GM21737 (cell line): ENCODE measurements at regions not wholly inside any gene's neighbourhood (a gene's known extent, or its start where the extent isn't known, plus 50 kb on each side); places are given as distances from the start of the nearest gene placed in this dataset.
"Not testable (repeated sequence)": the region's sequence is repeated elsewhere in the genome, so short reads cannot be mapped to it uniquely, and the experiment has no call there.

ENCODE experiments used
- ATAC-seq: cut with Tn5 transposase; IDR thresholded peaks from one replicate; pipeline ENCODE4 v1.9.1; 2021; ENCODE audit warnings: mild to moderate bottlenecking, moderate library complexity; ENCODE audit not compliant: unreplicated experiment

DNA sequence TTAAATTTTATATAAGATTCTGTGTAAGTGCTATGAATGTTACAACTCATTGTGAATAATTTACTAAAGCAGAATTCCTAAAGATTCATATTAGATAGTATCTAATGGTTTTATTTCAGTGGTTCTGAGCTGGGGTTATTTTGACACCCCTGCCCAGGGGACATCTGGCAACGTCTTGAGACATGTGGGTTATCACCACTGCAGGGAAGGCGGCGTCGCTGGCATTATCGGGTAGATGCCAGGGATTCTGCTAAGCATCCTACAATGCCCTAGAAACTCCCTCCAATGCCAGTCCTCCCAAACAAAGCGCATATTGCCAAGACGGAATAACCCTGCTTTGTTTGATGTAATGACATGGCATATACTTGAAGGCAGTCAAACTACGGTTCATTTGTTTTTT lies 372.3 kb upstream of the ZFHX3 start:
- ATAC-seq = no peak

DNA sequence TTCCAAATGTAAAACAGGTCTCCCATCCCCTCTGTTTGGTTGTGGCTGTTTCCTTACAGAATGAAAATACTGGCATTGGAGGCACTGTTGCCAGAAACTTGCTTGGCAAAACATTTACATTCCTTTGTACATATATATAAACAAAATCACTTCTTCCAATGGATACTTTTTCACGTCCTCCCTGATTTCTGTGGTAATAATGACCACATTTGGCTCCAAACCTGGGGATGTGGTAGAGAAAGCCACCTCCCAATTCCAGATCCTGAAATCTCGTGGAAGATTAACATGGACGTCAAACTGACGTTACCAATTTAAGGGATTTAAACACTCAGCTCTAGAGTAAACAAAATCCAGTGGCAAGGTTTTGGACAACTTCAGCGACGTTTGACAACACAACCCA lies 370.8 kb upstream of the ZFHX3 start:
- ATAC-seq = no peak

DNA sequence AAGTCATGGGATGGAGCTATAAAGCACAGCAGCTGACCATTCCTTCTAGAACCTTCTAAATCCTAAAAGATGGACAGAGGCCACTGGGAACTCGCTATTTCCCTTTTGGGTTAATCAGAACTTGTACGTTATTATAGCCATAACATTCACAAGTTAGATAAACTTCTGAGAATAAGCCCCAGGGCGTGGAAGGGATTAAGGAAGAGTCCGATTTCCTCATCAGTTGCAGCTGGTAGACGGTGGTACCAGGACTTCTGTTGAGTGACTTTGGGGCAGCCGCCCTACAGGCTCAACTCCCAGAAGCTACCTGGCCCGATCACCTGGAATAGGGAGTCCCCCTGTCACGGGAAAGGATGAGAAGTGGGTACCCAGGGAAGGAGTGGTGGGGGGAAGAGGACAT lies 370.1 kb upstream of the ZFHX3 start:
- no peak for ATAC-seq

DNA sequence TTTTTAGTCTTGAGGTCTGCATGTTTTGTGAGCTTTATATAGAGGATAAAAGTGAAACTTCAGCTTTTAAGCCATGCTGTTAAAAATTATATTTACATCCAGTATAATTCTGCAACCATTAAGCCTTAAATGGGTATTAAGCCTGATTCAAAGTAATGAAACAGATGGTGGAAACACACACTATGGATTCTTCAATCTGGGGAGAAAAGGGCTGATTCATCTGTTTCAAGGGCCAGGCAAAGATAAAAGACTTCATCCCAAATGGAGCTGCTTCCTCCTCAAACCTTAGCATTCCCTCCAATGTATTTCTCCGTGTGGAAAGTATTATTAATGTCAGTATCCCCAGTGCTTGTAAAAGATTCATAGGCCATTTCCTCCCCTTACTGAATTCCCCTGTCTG lies 367.4 kb upstream of the ZFHX3 start:
- no peak for ATAC-seq

DNA sequence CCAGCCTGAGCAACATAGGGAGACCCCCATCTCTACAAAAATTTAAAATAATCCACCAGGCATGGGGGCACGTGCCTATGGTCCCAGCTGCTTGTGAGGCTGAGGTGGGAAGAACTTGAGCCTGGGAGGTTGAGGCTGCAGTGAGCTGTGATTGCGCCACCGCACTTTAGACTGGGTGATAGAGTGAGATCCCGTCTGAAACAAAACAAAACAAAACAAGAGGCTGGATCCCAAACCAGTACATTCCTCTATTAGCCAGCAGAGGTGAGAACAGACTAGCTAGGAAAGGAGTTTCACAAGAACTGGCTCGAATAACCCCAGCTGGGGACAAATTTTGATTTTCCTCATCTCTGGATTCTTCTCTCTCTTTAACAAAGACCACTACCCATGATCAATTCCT lies 366.7 kb upstream of the ZFHX3 start:
- ATAC-seq = no peak

DNA sequence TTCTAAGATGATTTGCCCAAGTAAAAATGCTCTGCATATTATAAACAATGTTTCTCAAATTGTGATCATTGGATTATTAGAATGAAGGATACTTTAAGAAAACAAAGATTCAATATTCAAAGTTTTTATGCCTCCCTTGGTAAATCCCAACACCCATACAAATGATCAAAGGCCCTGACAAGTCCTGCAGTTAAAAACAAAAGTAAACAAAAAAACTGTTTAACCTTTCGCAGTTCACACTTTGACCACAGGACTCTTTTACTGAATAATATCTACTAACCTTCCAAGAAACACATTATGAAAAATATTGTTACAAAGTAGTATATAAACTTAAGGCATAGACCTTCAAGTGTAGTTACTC lies 365.9 kb upstream of the ZFHX3 start:
- ATAC-seq = no peak

DNA sequence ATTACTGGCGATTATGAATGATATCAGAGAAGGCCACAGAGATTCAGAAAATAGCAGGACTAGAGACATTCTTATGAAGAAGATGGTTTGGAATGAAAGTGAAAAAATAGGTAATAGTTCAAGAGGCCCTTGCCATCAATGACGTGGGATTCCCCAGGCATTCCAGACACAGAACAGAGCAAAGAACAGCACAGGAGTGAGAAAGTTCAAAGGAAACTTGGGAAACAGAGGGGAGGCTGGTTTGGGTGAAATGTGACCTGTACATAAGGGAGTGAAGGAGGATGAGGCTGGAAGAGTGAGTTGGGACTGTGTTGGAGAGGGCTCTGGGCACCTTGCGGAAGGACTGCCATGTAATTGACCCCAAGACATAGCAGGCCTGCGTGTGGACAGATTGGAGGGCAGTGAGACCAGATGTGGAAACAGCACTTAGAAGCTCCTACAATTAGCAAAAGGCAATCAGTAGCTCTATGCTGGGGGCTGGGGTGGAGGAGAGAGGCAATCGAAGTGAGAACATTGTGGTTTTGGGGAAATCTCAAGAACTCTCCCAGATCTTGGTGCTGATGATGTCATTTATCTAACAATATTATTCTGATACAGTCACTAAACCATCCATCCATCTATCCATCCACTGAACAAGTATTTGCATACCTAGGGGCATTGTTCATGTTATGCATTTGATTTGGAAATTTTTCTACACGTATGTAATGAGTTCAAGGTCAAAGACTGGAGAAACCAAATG lies 365.3 kb upstream of the ZFHX3 start:
- no peak for ATAC-seq

DNA sequence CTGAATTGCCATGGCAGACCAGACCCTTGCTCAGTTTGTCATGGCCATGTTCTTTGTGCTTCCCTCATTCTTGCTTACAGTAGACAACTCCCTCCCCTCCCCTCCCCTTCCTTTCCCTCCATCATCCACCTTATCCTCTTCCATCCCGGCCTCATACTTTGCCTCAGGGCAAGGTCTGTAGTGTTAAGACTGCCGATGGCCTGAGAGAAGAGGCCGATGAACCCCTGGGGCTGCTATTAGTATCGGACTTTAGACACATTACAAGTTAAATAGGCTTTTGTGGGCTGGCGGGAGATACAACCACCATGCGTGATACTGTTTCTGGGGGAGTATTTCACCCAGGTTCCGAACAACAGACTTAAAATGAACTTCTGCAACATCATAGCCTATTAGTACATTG lies 364.5 kb upstream of the ZFHX3 start:
- no peak for ATAC-seq

DNA sequence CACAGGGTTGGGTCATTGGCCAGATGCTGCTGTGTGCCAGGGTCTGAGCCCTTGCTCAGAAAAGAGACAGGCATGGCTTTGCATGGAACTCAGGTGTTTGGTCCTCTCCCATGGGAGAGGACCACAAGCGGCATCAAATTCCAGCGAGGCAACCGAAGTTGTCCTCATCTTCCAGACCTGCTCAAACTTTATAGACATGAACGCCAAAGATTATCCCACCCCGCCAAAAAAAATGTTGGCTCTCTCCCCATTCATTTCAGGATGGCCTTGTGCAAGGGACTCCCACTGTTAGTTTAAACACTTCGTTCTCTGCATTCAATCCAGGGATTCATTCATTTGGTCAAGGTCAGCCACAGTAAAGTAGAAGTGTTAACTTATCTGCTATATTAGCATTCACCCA lies 360.8 kb upstream of the ZFHX3 start:
- no peak for ATAC-seq

DNA sequence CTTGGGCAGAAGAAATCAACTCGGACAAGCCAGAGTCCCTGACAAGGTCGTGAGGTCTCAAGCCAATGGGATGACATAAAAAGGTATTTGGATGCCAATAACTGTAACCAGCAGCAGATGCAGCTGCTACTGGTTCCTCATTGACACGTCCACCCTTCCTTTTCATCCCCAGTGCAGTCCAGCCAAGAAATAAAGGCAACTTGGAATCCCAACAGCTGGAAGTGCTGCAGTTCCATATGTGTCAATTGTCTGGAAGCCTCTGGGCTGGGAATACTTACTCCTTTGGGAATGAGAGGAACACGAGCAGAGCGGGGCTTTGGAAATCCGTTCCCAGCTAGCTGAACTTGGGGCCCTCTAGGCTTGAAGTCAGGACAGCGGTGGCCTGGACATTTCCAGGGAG lies 360.4 kb upstream of the ZFHX3 start:
- no peak for ATAC-seq

DNA sequence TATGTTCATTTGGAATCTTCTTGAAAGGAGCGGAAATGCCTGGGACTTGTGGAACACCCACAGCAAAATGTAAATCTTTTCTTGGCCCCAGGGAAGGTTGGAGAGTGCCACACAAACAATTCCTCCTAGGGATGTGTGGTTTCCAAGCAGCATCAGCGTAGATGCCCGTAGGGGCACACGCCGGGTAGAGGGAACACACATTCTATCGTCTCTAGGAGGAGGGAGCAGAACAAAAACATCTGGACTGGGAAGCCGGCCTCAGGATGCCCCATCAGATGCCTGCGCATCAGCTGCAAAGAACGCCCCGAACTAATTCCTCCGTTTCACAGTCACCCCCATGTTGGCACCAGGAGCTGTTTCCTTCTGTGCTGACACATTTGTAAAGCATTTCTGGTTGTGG lies 357.9 kb upstream of the ZFHX3 start:
- ATAC-seq = no peak

DNA sequence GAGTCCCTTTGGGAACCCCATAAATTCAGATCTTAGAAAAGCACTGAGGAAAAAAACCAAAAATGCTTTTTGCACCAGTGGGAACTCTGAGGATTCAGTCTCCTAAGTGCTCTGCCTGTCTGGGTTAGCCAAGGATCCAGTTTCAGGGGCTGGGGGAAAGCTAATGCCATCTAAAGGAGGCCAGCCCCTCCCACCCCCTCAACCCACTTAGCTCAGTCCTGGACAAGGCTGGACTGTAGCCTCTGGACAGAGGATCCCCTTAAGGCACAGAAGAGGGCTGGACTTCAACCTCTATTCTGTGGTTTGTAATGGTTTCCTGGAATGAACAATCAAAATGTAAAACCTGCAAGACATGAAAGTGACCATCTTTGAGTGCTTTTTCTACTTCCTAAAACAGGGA lies 356.1 kb upstream of the ZFHX3 start:
- no peak for ATAC-seq

DNA sequence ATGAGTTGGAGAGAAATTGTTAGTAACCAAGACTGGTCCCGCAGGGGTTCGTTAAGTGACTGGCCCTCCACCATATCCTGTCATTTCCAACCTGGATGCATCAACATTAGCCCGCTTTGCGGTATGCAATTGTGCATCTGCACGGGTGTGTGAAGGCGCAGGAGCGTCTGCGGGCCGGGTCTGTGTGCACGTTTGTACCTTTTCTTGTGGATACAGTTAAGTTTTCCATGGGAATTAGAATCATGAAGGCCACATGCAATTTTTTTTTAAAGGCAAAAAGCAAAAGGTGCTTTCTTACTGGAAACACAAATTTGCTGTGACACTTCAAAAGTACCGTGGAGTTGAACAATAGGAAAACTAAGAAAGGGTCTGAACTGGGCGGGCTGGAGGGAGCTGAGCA lies 355.4 kb upstream of the ZFHX3 start:
- ATAC-seq = no peak

DNA sequence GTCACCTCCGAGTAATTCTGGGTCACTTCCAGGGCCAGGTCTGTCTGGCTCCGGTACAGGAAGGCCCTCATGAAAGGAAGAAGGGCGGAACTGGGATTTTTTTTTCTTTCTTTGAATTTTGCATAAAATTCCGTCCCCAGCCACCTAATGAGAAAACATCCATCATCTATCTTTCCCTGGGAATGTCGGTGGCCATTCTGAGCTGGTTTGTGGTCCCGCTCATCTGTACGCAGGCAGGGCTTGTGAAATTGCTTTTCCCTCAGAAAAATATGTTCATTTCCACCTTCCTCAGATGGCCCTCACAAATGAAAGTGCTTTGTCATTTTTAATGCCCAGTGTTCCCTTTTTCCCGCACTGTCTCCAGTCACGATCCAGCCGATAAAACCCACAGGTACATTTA lies 353.0 kb upstream of the ZFHX3 start:
- ATAC-seq = no peak

DNA sequence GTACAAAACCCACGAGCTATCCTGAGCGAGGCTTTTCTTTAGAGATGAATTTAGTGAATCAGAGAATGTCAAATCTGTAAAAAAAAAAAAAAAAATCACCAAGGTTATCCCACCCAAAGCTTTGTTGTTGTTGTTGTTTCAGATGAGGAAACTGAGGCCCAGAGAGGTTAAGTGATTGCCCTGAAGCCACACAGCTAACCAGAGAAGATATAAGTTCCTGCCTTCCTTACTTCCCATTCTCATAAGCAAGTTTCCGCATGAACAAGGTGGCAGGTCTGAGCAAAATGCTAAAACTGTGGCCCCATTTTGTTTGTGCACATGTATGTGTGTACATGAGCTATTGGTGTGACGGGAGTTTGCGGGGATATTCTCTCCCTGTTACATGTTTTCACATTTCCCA lies 352.1 kb upstream of the ZFHX3 start:
- ATAC-seq = no peak

DNA sequence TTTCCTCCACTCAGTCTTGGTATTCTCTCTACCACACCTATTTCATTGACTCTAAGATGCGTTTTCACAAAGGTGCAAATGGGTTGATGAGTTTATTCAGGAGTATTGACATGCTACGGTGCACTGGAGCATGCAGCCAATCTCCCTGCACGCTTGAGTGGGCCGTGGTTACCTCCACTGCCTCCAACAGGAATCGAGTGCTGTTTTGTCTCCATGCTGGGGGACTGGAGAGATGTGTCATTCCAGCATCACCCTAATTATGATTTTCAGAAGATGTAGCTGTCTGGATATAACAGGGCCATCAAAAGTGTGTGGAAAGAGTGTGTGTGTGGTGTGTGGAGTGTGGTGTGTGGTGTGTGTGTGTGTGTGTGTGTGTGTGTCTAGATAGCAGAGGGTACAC lies 351.6 kb upstream of the ZFHX3 start:
- ATAC-seq = no peak

DNA sequence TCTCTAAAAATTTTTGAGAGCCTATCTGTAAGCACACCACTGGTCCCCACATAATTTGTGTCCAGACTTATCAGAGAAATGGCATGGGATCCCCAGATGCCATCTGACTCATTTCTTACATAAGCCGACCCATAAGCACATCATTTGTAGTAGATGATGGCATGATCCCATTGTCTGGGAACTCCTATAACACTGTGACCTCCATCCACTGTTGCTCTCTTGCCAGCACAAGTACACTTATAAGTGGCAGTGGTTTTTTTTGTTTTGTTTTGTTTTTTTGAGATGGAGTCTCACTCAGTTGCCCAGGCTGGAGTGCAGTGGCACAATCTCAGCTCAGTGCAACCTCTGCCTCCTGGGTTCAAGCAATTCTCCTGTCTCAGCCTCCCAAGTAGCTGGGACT lies 350.7 kb upstream of the ZFHX3 start:
- ATAC-seq = not testable (repeated sequence)

DNA sequence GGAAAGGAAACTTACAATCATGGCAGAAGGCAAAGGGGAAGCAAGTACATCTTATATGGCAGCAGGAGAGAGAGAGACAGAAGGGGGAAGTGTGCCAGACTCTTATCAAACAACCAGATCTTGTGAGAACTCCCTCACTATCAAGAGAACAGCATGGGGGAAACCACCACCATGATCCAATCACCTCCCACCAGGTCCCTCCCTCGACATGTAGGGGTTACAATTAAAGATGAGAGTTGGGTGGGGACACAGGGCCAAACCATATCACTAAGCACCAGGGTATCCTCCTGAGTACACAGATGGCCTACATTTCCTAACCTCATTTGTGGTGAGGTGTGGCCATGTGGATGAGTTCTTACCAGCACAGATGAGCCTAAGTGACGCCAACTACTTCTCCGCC lies 348.6 kb upstream of the ZFHX3 start:
- ATAC-seq = no peak

DNA sequence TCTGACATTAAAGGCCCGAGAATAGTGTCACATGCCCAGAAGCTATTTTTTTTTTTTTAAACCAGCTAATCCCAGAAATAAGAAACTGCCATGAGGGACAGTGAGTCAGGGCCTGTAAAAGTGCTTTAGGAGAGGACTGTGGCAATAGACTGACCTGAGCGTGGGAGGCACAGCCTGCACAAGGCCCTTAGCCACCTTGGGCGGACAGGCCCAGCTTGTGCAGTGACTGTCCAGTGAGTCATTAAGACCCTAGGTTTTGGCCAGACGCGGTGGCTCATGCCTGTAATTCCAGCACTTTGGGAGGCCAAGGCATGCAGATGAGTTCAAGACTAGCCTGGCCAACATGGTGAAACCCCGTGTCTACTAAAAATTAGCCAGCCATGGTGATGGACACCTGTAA lies 343.0 kb upstream of the ZFHX3 start:
- ATAC-seq = no peak

DNA sequence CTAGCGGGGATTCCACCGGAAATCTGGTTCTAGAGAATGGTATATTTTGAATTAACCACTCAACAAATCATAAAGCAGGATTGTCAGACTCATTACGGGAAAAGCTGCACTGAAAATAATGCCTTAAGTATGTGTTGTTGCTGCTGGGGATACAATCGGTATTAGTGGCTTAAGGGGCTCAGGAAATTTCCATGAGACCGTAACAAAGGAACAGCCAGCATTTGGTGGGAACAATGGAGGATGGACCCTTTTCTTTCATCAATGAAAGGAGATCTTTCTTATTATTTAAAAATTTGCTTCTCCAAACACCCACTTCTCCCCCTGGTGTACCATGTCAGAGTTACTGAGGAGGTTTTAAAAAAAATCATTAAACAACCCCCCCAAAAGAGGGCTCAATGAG lies 342.6 kb upstream of the ZFHX3 start:
- ATAC-seq = no peak

DNA sequence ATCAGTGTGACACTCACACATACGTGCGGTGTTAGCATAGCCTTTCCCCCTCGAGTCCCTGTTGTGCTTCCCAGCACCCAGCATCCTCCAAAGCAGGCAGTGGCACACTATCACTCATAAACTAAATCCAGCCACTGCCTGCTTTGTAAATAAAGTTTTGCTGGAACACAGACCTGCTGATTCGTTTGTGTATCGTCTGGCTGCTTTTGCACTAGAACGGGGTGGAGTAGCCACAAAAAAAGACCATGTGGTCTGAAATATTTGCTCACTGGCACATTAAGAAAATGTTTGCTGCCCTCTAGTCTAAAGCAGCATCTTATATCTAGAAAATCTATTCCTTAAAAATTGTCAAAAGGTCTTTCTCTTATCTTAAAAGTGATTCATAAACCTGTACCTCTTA lies 341.2 kb upstream of the ZFHX3 start:
- no peak for ATAC-seq

DNA sequence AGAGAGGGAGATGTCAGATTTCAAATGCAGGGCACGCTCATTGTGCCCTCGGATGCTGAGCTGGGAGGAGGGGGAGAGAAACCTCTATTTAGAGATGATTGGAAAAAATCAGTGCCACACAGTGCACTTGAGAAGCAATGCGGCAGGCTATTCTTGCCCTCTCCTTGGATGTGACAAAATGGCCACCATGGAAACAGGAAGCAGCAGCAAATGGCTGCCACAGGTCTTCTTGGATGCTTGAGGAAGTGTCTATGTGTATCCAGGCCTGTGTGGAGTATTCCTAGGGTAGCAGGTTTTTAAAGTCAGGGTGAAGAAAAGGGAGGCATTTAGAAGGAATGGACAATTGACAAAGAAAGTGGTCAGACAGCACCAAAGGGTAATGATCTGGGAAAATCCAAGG lies 340.1 kb upstream of the ZFHX3 start:
- no peak for ATAC-seq

DNA sequence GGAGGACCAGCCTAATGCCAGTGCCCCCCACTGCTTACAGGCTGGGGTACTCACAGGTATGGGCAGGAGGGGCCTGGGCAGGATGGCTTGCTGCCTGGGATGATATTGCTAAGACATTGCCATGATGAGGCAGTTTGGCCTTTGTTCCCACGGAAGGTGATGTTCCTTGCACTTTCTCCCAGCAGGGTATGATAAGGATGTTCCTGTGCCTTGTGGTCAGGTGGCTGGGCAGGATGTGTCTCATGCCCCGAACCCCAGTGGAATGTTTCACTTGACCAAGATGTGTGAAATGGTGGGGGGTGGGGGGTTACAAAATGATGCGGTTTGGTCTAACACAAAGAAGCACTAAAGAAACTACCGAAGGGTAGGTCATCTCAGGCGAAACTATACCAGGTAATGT lies 337.8 kb upstream of the ZFHX3 start:
- no peak for ATAC-seq
